HL-60 (cell line): ENCODE measurements at regions not wholly inside any gene's neighbourhood (a gene's known extent, or its start where the extent isn't known, plus 50 kb on each side); places are given as distances from the start of the nearest gene placed in this dataset.

Source experiments
- DNase-seq, 2 experiments: peaks; one replicate each; pipeline ENCODE4 v3.0.0-alpha.2; 2010 to 2020; ENCODE audit warnings: low read depth in 1 of 2, low spot score in 1 of 2
- H3K27ac ChIP-seq: fragments of 250-450 bp; sonication (Bioruptor Pico); replicated peaks from 2 replicates; pipeline ENCODE4 v1.5.1; 2020; ENCODE audit warnings: mild to moderate bottlenecking, moderate library complexity
- H3K27me3 ChIP-seq: fragments of 250-450 bp; sonication (Bioruptor Pico); 2 replicates; pipeline ENCODE4 v1.5.1; 2021; ENCODE audit warnings: mild to moderate bottlenecking, moderate library complexity; ENCODE audit not compliant: insufficient read depth, poor library complexity, severe bottlenecking
- H3K4me3 ChIP-seq: replicated peaks from 2 replicates; pipeline ENCODE4 v1.5.1; 2011; ENCODE audit warnings: mild to moderate bottlenecking, control low read depth, low read length; ENCODE audit not compliant: insufficient read depth
- GABPA ChIP-seq: IDR thresholded peaks from 2 replicates; pipeline ENCODE4 v1.6.1; 2012; ENCODE audit warnings: low read depth
- POLR2AphosphoS5 ChIP-seq: IDR thresholded peaks from 2 replicates; pipeline ENCODE4 v1.6.1; 2012; ENCODE audit warnings: low read depth
- SPI1 ChIP-seq: IDR thresholded peaks from 2 replicates; pipeline ENCODE4 v1.6.1; 2012; ENCODE audit warnings: low read depth, mild to moderate bottlenecking, borderline replicate concordance
- TF ChIP-seq, protein P1 (sequence below): IDR thresholded peaks from 2 replicates; pipeline ENCODE4 v1.6.1; 2012; ENCODE audit warnings: low read depth; ENCODE audit not compliant: insufficient replicate concordance
- TF ChIP-seq, protein P2 (sequence below): IDR thresholded peaks from one replicate; pipeline ENCODE4 v1.5.1; 2011; ENCODE audit warnings: low read length, control low read depth, inconsistent platforms; ENCODE audit not compliant: insufficient read depth

DNA sequence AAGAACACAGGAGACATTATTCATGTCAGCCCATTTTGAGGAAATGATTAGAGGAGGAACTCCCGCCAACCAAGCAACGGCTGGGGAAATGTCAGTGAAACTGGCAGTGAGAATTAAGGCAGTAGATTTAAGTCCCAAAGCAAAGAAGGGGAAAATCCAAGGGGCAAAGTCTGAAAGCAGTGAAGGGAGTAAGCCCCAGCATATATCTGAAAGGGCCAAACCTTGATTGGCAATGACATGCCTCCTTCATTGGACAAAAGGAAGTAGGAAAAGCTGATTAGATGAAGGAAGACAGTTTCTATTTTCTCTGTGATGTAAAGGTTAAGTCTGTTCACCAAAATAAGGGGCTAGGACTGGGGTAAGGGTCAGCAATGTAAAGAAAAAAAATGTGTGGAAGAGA lies 190.3 kb downstream of the RNF144B start:
- TF ChIP-seq POLR2AphosphoS5 (no peak), SPI1 (no peak; the same call in 1 of the 2 replicates), GABPA (no peak)
- TF ChIP-seq, protein P1, sequence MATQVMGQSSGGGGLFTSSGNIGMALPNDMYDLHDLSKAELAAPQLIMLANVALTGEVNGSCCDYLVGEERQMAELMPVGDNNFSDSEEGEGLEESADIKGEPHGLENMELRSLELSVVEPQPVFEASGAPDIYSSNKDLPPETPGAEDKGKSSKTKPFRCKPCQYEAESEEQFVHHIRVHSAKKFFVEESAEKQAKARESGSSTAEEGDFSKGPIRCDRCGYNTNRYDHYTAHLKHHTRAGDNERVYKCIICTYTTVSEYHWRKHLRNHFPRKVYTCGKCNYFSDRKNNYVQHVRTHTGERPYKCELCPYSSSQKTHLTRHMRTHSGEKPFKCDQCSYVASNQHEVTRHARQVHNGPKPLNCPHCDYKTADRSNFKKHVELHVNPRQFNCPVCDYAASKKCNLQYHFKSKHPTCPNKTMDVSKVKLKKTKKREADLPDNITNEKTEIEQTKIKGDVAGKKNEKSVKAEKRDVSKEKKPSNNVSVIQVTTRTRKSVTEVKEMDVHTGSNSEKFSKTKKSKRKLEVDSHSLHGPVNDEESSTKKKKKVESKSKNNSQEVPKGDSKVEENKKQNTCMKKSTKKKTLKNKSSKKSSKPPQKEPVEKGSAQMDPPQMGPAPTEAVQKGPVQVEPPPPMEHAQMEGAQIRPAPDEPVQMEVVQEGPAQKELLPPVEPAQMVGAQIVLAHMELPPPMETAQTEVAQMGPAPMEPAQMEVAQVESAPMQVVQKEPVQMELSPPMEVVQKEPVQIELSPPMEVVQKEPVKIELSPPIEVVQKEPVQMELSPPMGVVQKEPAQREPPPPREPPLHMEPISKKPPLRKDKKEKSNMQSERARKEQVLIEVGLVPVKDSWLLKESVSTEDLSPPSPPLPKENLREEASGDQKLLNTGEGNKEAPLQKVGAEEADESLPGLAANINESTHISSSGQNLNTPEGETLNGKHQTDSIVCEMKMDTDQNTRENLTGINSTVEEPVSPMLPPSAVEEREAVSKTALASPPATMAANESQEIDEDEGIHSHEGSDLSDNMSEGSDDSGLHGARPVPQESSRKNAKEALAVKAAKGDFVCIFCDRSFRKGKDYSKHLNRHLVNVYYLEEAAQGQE: no peak
- TF ChIP-seq, protein P2, sequence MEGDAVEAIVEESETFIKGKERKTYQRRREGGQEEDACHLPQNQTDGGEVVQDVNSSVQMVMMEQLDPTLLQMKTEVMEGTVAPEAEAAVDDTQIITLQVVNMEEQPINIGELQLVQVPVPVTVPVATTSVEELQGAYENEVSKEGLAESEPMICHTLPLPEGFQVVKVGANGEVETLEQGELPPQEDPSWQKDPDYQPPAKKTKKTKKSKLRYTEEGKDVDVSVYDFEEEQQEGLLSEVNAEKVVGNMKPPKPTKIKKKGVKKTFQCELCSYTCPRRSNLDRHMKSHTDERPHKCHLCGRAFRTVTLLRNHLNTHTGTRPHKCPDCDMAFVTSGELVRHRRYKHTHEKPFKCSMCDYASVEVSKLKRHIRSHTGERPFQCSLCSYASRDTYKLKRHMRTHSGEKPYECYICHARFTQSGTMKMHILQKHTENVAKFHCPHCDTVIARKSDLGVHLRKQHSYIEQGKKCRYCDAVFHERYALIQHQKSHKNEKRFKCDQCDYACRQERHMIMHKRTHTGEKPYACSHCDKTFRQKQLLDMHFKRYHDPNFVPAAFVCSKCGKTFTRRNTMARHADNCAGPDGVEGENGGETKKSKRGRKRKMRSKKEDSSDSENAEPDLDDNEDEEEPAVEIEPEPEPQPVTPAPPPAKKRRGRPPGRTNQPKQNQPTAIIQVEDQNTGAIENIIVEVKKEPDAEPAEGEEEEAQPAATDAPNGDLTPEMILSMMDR: no peak
- Histone ChIP-seq H3K27me3 (no peaks in the 10 kb centered on the region), H3K4me3 (no peak overlapping the region), H3K27ac (no peak overlapping the region)
- no peak for DNase-seq

DNA sequence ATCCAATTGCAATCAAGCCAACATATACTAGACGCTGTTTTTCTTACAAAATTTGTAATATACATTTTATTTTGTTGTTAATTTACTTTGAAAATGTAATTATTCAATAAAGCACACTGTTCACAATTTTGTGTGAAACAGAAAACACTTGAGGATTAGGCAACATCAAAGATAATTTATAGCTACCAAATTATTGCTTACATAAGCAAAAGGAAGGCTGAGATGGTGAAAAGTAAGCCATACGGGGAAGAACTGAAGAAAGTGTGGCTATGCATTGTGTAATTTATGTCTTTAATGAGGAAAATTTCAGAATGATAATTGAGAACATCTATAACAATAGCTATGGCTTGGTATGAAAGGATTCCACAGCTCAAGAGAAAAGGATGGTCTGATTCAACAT lies 192.0 kb downstream of the RNF144B start:
- no peak overlapping the region for H3K4me3 ChIP-seq
- H3K27ac ChIP-seq: no peak overlapping the region
- TF ChIP-seq, protein P1: no peak
- TF ChIP-seq, protein P2: no peak
- TF ChIP-seq POLR2AphosphoS5 (no peak), SPI1 (no peak), GABPA (no peak)
- no peak for DNase-seq
- no peaks in the 10 kb centered on the region for H3K27me3 ChIP-seq

DNA sequence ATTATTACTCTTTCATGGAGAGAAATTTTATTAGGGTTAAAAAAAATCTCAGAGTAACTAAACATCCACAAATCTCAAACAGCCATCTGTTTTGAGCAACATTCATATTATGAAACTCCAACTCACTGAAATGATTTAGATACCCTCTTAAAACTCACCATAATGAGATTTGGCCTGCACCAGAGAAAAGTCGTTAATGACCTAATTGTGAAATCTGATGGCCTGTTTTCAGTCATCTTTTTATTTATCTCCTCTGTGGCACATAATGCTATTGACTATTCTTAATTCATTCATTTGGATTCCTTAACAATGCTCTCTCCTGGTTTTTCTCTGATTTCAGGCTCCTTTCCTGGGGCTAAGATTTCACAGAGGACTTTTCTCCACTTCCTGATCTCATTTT lies 192.7 kb downstream of the RNF144B start:
- TF ChIP-seq GABPA (no peak), POLR2AphosphoS5 (no peak), SPI1 (no peak)
- TF ChIP-seq, protein P1: no peak
- TF ChIP-seq, protein P2: no peak
- no peak overlapping the region for H3K27ac ChIP-seq
- H3K27me3 ChIP-seq: no peaks in the 10 kb centered on the region
- no peak overlapping the region for H3K4me3 ChIP-seq
- DNase-seq: no peak
